Stimulated activated CD4-positive, alpha-beta T cell treated with anti-CD3 and anti-CD28 coated beads, Interleukin-15, amount 100 ng/mL, for 48 hours (primary cell): ENCODE measurements at regions not wholly inside any gene's neighbourhood (a gene's known extent, or its start where the extent isn't known, plus 50 kb on each side); places are given as distances from the start of the nearest gene placed in this dataset.

Experiments used
- DNase-seq, 2 donors: peaks; one replicate each; pipeline ENCODE4 v3.0.0-alpha.2; 2020; ENCODE audit warnings: low read depth in 2 of 2

DNA sequence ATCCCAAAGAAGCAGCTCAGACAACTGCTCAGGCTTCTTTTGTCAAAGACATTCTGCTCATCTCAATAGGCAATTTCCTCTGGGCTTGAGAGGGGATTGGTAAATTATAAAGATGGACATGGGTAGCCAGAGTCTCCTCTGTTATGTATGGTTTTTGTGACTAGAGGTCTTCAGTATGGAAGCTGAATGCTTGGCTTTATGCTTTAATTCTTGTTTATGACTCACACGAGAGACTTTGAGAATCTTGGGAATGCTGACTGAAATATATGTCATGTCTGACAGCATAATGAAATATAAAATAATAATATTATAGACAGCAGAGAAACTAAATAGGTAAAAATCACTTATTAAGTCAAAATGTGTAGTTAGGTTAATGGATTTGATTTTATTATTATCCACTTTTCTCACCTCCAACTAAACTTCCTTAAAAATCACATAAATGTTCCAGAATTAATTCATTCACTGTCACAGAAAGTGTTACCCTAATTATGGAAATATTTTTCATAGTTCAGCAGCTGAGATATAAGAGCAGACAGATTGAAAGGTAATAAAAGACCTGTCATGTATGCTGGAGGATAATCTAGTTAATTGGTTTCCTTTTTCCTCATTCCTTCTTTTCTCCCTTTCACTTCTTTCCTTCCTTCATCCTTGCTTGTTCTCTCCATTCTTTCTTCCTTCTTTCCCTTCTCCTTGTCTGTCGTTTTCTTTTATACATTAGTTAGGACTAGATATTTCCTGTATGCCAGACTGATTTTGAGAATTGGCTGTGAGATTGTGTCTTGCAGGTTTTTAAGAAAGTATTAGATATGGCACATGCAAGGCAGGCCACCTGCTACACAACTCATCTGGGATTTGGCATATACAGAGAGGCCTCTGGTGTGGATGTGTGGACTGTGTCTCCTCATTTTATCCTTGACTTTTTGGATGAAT lies 1866.1 kb upstream of the NUDT12 start:
- no peak for DNase-seq

DNA sequence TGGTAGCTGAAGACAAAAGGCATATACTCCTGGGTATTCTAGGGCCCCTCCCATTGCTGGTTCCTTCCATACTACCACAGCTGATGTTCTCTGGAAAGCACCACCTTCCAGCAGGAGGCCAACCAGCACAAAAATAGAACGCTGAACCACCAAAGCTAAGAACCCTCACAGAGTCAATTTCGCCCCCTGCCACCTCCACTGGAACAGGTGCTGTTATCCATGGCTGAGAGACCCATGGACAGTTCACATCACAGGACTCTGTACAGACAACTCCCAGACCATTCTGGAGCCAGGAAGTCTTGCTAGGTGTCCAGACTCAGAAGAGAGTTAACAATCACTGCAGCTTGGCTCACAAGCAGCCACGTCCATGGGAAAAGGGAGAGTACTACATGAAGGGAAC lies 1851.5 kb upstream of the NUDT12 start:
- DNase-seq = no peak

DNA sequence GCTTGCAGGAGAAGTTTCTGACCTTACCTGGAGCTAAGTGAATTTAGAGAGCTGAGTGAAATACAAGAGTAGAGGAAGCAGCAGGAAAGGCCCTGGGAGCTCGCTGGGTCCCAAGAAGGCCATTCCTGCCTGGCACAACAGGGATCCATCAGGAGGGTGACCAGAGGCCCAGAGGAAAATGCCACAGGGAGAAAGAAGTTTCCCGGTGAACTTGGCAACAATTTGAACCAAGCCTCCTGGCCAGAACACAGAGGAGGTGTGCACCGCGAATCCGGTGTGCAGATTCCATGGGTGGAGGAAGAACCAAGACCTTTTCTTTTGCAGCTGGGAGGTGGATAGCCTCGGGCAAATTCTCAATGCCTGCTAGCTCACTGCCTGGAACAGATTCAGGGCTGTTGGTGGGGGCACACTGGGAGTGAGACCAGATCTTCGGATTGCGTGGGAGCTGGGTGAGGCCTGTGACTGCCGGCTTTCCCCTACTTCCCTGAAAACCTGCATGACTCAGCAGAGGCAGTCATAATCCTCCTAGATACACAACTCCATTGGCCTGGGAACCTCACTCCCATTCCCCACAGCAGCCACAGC lies 1850.9 kb upstream of the NUDT12 start:
- no peak for DNase-seq

DNA sequence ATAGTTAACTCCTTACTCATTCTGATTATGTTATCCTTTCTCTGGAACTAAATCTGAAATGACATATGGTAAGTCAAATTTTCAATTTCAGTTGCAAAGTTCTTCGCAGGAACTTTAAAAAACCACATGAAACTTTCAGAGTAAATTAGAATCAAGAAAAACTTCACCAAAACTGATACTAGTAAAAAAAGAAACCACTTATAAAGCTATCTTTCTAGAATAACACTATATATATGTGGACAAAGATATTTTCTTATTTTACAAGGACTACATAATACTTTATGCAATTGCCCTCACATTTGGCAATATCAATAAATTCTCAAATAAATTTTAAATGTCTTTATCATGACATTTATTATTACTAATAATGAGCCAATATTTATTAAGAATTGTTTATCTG lies 1847.1 kb upstream of the NUDT12 start:
- no peak for DNase-seq

DNA sequence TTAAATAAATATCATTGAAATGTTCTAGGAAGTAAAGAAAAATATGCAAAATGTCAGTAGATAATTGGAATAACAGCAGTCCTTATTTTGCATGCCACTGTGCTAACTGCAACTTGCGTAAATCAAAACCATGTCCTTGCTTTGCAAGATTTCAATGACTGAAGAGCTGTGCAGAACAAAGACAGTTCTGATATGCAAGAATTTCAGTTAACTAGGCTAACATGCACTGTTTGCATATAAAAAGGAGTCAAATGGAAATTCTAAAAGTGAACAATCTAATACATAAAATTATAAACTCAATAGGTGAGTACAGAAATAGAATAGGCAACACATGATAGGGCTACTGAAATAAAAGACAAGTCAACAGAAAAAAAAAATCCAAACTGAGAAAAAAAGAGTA lies 1844.6 kb upstream of the NUDT12 start:
- no peak for DNase-seq

DNA sequence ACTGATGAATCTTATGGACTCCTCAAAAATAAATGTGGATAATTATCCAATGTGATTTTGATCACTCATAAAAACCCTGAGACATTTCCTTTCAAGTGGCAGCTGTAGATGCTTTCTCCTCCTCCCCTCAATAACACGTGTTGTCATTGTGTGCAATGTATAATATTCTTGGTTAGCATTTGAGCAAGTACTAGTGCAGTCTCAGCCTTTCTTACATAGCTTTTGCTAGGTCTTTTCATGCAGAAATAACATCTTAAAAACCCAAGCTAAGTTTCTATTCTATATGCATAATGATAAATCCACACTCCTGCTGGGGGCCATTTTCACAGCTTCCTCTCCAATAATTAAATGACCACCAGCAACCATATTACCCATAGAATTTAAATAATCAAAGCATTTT lies 1835.2 kb upstream of the NUDT12 start:
- DNase-seq = no peak

DNA sequence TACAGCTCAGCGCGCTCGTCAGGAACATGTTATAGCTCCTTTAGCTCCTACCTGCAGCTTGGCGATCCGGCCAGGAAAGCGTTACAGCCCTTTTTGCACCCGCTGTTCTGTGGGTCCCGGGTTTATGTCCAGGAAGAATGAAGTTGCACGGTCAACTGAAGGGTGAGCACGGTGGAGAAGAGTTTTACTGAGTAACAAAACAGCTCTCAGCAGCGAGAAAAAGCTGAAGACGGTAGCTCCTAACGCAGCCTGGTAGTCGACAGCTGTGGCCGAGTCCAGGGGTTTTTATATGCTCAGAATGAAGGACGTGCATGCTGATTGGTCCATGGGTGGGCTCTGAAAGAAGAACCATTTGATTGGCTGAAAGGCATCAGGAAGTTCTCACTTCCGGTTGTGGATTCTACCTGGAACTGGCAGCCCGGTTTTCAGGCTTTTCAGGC lies 1830.1 kb upstream of the NUDT12 start:
- DNase-seq = no peak

DNA sequence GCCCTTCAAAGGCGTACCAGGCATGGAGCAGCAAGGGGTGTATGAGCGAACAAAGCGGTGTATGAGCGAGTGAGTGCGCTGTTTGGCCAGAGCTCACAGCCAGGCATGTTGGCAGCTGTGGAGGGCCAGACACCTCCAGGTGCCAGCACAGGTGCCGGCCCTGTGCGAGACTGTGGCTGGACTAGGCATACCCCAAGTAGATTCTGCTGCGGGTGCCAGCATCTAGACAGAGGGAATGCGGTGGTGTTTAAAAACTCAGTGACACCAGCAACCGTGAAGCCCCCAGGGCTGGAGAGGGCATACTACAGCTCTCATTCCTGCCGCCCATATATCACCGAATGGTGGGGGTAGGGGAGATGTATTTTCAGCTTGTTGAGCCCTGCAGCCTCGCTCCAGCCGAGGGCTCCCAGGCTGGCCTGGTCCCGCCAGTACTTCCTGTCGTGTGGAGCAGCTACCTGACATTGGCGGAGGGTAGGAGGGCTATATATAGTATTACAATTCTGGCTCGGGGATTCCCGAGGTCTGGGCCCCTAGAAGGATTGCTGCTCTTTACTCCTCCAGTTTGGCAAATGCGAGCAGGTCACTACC lies 1829.6 kb upstream of the NUDT12 start:
- DNase-seq = no peak

DNA sequence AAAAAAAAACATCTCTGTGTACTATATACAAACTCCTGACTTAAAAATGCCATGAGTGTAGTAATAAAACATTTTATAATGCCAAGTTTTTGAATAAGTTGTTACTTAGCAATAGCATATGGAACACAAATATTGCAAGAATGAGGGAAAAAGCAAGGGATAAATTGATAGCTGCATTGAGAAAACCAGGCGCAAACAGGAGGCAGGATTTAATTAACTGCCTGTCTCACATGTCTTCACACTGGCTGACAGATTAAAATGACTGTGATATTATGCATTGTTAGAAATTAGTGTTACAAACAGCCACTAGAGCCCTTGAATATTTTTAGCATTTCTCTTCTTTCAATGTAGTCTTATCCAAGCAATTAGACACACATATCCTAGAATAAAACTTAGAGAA lies 1817.5 kb upstream of the NUDT12 start:
- DNase-seq = no peak

DNA sequence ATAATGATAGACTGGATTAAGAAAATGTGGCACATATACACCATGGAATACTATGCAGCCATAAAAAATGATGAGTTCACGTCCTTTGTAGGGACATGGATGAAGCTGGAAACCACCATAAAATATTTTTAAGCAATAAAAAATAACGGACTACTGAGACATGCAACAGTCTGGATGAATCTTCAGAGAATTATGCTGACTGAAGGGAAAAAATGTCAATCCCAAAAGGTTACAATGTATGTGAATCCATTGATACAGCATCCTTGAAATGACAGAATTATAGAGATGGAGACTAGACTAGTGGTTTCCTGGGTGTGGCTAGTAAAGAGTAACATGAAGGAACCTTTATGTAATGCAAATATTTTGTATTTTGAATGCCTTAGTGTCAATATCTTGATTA lies 1808.6 kb upstream of the NUDT12 start:
- no peak for DNase-seq

DNA sequence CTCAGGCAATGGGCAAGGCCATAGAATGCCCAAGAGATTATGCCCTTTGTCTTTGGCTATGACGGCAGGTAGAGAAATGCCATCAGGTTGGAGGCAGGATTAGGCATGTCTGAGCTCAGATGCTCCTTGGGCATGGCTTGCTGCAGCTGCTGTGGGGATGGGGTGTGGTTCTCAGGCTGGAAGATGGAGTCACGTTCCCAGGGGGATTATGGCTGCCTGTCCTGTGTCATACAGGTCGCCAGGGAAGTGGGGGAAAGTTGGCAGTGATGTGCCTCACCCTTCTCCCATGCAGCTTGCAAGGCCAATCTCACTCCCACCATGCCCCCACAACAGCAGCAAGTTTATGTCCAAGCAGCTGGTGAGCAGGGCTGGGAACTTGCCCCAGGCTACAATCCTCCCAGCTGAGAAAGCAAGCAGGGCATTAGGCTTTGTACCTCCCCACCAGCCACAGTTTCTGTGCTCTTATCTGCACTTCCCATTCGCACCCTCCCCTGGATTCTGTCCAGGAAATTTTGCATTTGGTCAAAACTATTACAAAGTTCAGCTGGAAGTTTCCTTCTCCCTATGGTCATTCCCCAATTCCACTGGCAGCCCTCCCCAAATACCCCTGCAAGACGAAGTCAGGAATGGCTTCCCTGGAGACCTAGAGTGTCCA lies 1788.0 kb upstream of the NUDT12 start:
- no peak for DNase-seq

DNA sequence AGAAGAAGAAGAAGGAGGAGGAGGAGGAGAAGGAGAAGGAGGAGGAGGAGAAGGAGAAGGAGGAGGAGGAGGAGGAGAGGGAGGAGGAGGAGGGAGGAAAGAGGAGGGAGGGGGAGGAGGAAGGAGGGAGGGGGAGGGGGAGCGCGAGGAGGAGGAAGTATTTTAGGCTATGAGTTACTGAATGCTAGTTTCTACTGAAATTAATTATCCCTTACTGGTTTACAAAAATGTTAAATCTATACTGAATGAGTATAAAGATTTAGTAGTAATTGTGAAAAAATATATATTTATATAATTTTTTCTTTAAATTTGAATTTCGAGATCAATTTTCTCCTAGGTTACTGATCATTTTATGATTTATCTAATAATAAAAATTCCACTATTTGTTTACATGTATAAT lies 1769.0 kb upstream of the NUDT12 start:
- no peak for DNase-seq

DNA sequence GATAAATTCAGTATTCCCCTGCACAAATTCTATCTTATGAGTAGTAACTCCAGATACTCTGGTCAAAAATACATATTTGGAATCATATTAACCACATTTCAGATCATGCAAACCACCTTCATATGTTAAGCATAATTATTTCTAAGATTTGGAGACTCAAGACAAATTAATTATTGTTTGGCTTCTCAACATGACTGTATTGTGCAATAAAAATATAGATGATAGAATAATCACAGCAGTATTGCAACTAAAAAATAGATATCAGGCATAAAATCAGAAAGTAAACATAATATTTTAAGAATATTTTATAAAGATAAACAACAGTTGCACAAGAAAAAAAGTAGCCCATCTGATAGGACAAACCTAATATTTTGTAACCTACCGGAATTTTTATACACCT lies 1767.6 kb upstream of the NUDT12 start:
- DNase-seq = no peak

DNA sequence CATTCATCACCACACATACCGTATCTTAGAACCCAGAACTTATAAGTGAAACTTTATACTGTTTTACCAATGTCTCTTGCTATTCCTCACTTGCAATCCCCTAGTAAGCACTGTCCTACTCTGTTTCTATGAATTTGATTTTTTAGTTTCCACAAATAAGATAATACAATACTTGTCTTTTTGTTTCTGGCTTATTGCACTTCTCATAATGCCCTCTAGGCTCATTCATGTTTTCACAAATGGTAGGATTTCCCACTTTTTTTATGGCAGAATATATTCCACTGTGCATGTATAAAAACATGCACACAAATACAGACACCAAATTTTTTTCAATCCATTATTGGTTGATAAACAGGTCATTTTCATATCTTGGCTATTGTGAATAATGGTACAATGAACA lies 1742.3 kb upstream of the NUDT12 start:
- no peak for DNase-seq

DNA sequence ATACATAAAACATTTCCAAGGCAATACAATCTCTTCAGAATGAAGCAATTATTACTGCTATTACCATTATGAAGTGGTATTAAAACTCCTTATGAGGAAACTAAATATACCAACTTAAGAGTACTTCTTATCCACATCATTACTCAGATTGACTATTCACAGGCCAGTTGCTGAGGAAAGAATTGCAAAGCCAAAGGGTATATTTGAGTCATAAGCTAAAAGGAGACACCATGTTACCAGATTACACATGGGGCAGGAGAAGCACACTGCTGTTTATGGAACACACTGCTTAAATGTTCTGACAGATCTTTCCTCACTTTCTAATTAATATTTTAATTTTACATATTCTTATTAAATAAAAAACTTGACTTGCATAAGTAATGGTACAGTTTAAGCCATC lies 1726.4 kb upstream of the NUDT12 start:
- no peak for DNase-seq

DNA sequence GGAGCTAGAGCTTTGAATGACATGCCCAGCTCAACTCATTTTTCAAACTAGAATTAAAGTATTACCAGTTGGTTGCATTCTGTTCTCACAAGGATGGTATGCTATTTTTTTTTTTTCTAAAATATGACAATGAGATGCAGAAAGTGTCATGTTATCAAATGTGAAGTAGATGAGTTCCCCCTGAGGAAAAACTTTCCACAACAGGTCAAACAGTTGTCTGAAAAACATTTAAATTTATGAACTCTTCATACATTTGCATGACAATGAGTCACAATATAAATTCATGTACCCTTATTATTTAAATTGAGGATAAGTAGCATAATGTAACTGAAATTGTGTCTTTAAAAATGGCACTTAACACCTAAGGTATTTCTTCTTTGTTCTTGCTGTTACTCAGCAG lies 1720.5 kb upstream of the NUDT12 start:
- DNase-seq = no peak

DNA sequence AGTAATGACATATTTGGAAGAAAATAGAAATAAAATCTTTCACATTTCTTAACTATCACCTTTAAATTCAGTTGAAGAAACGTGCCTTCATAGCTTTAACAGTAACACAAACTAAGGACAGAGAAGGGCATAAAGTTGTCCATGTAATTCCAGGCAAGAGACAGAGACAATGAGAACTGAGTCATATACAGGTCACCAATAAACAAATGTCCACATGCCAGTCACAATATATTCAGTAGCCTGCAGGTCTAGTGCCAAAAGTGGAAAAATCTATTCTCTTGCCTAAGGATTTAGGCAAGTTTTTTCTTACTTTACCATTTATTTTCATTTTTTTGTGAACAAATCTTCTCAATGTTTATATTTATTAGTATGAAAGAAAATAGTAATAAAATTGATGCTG lies 1711.5 kb upstream of the NUDT12 start:
- DNase-seq = no peak

DNA sequence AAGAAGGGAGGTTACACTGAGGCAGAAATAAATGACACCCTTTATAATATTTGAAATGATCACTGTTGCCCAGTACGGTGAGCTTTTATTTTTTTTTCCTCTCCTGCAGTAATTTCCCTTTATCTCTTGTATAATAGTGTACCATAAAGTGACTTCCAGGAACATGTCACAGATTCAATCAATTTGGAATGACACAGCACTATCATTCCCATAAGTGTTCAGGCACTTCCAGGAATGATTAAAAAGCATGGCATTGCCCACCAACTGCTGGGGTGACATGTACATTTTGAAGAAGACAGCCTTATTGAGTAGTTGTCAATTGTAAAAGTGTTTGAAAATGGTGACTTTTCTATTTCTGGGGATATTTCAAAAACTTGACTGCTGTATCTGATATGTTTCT lies 1700.9 kb upstream of the NUDT12 start:
- no peak for DNase-seq

DNA sequence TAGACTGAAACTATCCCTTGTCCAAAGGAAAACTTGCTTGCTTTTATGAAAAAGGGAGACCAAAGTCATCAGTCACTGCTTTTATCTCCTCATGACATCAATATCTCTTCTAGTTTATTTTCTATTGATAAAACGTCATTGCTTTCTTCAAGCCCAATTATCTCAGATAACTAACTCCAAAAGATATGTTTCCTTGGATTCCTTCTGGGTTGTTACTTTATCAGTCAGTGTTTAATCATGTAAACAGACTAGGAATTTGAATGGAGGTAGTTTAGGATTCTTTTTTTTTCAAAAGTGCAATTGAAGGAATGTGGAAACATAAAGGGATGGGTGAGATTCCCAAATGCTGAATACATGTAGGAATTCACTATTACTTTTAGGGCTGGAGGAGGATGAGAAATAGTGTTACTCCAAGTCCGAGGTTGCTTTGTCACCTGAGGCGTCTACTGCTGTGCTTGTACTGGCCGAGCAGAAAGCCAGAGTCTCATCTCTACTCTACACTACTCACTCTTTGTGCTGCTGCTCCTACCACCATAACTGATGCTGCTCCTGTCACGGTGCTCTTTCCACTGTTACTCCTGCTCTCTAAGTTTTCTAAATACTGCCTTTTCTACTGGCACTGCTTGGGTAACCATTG lies 1697.1 kb upstream of the NUDT12 start:
- DNase-seq = no peak

DNA sequence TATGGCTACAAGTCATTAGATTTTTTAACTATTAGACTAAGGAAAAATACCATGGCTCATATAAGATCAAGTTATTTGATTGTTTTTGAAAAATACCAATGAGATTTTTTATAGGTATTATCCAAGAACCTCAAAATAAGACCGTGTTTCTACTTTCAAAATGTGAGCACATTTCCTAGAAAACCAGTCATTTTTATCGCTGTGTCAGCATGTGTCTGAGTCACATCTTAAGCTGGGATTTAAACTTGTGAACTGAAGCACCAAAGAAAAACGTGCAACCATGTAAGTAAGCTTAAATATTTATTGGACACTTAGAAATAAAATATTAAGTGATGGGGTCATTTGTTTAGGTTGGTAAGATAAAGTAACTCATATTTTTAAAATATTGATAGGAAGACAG lies 1676.0 kb upstream of the NUDT12 start:
- no peak for DNase-seq

DNA sequence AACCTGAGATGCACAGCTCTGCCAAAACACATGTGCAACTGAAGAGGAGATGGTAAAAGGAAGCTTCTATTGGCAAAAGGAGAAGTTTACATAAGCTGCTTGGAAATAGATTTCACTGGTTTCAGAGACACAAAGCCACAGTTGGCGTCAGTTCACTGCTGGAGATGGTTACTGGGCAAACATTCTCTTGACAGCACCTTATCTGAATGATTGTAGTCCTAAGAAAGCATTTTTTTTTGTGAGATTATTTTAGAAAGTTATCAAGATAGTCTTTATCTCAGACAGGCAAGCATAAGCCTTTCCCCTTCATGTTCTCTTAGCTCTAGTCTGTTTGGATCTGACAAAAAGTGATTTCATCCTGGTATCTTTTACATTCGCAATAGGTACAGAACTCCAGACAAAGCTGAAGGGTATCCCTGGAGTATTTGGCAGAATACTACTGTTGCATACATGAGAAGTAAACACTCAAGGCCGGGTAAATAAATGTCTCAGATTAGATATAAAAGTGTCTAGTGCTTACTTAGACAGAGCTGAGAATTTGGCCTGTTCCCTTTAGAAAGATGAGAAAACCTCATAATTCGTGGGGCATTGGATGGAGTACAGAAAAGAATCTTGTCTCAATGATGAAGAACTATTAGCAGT lies 1668.0 kb upstream of the NUDT12 start:
- DNase-seq = no peak

DNA sequence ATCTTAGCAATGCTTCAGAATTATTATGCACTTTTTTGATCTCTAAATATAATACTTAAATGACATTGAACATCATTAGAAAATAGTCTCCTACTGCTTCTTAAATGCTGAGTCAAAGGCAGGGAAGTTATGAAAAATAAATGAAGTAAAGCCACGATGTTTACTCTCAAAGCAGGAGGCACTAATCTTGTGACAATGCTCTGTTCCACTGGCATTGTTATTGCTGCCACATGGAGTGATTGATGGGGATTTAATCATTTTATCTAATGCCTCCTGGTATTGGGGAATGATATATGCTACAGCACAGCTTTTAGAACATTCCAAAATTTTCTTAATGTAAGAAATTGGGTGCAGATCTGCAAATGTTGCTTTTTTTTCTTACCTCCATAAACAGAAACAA lies 1655.4 kb upstream of the NUDT12 start:
- DNase-seq = no peak
